ENCODE measurements at regions not wholly inside any gene's neighbourhood (a gene's known extent, or its start where the extent isn't known, plus 50 kb on each side); places are given as distances from the start of the nearest gene placed in this dataset.

DNA sequence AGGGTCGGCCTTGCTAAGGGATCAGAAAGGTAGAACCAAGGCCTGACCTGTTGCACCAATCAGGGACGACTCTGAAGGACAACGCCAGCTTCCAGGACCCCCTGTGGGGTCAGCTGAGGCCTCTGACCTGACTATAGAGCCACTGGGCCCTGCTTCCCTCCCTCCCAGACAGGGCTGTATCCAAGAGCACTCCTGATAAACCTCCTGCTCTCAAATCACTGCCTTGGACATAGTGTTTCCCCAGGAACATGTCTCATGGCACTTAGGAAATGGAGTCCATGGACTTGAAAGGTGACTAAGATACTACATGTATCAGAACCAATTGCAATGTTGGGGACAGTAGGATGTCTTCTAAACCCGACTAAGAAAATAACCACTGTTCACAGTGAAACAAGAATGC is 117.8 kb upstream of the OPCML start:
- no peak for TF ChIP-seq RAD21 (conservative IDR thresholded peaks at IDR 0.05)
- TF ChIP-seq, protein P1, sequence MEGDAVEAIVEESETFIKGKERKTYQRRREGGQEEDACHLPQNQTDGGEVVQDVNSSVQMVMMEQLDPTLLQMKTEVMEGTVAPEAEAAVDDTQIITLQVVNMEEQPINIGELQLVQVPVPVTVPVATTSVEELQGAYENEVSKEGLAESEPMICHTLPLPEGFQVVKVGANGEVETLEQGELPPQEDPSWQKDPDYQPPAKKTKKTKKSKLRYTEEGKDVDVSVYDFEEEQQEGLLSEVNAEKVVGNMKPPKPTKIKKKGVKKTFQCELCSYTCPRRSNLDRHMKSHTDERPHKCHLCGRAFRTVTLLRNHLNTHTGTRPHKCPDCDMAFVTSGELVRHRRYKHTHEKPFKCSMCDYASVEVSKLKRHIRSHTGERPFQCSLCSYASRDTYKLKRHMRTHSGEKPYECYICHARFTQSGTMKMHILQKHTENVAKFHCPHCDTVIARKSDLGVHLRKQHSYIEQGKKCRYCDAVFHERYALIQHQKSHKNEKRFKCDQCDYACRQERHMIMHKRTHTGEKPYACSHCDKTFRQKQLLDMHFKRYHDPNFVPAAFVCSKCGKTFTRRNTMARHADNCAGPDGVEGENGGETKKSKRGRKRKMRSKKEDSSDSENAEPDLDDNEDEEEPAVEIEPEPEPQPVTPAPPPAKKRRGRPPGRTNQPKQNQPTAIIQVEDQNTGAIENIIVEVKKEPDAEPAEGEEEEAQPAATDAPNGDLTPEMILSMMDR (IDR thresholded peaks at IDR 0.05; ENCODE audit: poor library complexity, severe bottlenecking), result no peak
- TF ChIP-seq, protein P2, sequence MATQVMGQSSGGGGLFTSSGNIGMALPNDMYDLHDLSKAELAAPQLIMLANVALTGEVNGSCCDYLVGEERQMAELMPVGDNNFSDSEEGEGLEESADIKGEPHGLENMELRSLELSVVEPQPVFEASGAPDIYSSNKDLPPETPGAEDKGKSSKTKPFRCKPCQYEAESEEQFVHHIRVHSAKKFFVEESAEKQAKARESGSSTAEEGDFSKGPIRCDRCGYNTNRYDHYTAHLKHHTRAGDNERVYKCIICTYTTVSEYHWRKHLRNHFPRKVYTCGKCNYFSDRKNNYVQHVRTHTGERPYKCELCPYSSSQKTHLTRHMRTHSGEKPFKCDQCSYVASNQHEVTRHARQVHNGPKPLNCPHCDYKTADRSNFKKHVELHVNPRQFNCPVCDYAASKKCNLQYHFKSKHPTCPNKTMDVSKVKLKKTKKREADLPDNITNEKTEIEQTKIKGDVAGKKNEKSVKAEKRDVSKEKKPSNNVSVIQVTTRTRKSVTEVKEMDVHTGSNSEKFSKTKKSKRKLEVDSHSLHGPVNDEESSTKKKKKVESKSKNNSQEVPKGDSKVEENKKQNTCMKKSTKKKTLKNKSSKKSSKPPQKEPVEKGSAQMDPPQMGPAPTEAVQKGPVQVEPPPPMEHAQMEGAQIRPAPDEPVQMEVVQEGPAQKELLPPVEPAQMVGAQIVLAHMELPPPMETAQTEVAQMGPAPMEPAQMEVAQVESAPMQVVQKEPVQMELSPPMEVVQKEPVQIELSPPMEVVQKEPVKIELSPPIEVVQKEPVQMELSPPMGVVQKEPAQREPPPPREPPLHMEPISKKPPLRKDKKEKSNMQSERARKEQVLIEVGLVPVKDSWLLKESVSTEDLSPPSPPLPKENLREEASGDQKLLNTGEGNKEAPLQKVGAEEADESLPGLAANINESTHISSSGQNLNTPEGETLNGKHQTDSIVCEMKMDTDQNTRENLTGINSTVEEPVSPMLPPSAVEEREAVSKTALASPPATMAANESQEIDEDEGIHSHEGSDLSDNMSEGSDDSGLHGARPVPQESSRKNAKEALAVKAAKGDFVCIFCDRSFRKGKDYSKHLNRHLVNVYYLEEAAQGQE (IDR thresholded peaks at IDR 0.05; ENCODE audit: borderline replicate concordance), result no peak

Measured in neural cell (in vitro differentiated cells).